Adrenal gland (tissue), 9 donors: ENCODE measurements at regions not wholly inside any gene's neighbourhood (a gene's known extent, or its start where the extent isn't known, plus 50 kb on each side); places are given as distances from the start of the nearest gene placed in this dataset.

Experiments
- DNase-seq, 7 donors: peaks; one replicate each; pipeline ENCODE4 v3.0.0-alpha.2; 2019 to 2020
- H3K27ac ChIP-seq, 5 donors: fragments of 200-600 bp; sonication (generic) in 4 of 5; 1 replicate in 3 of 5; 2 replicates in 2 of 5; pipeline versions ENCODE4 v1.5.1 to v1.8.0; 2016 to 2020; ENCODE audit warnings: mild to moderate bottlenecking in 1 of 5
- H3K27me3 ChIP-seq: fragments of 200-600 bp; 2 replicates; pipeline ENCODE4 v1.8.0; 2021
- H3K36me3 ChIP-seq, 2 donors: fragments of 200-600 bp; replicated peaks in 1 of 2; 1 replicate in 1 of 2; 2 replicates in 1 of 2; pipeline versions ENCODE4 v1.5.1 to v1.8.0; 2018 to 2022
- H3K4me1 ChIP-seq, 2 donors: fragments of 200-600 bp; replicated peaks in 1 of 2; 1 replicate in 1 of 2; 2 replicates in 1 of 2; pipeline versions ENCODE4 v1.5.1 to v1.8.0; 2018 to 2021
- H3K4me3 ChIP-seq, 4 donors: fragments of 200-600 bp; sonication (generic) in 3 of 4; one replicate each; pipeline ENCODE4 v1.5.1; 2016 to 2018
- H3K9me3 ChIP-seq, 3 donors: fragments of 200-600 bp; sonication (generic) in 1 of 3; replicated peaks in 1 of 3; 1 replicate in 2 of 3; 2 replicates in 1 of 3; pipeline versions ENCODE4 v1.5.1 to v1.8.0; 2016 to 2021
- CTCF ChIP-seq, 6 experiments: fragments of 450-650 bp in 4 of 6; fragments of 200-600 bp in 2 of 6; sonication (generic) in 1 of 6; IDR thresholded peaks; 1 replicate in 5 of 6; 2 replicates in 1 of 6; pipeline versions ENCODE4 v1.5.1 to v1.8.0; 2016 to 2021; ENCODE audit warnings: antibody characterized with exemption in 6 of 6, mild to moderate bottlenecking in 2 of 6, moderate library complexity in 1 of 6
- POLR2A ChIP-seq, 2 donors: fragments of 450-650 bp; IDR thresholded peaks; one replicate each; pipeline ENCODE4 v1.6.1; 2017; ENCODE audit warnings: antibody characterized with exemption in 2 of 2, mild to moderate bottlenecking in 2 of 2, moderate library complexity in 1 of 2
- WGBS, 4 donors: extraction: QIAGEN DNeasy Blood & Tissue Kit in 2 of 4; methylation state at CpG; one replicate each; pipeline versions ENCODE4 v1.1.5 to v1.1.7; 2013 to 2017; 5-methylcytosine and 5-hydroxymethylcytosine counted together
- intact Hi-C, 2 donors: fragments of 100-400 bp; cut with DNase I; formaldehyde crosslinking; loops; one replicate each; pipeline versions ENCODE4 v1.14.1 to v1.15.0; 2022 to 2023
- donor health status: healthy with polysubstance abuse.
- donor health status: Bipolar disorder and iron deficiency.
- donor health status: DM: yes; HTN: yes; CAD: no.
- donor health status: DM: no; HTN: no; CAD: no.
- donor health status: DM: no; HTN: no; CAD: no.

GRCh38 chr1:56315293-56315942 lies 263.9 kb downstream of the PLPP3 start:
- no peaks in the 10 kb centered on the region for H3K27me3 ChIP-seq
- no peaks in the 10 kb centered on the region for H3K4me1 ChIP-seq
- H3K9me3 ChIP-seq = no peaks in the 10 kb centered on the region
- WGBS, 4 donors = 71 to 96% (median 90%) methylated on average over 3 of the region's 3 CpGs
- no peak overlapping the region for H3K4me3 ChIP-seq
- intact Hi-C loops = no loop called here
- no peak overlapping the region for H3K27ac ChIP-seq
- no peak for DNase-seq
- H3K36me3 ChIP-seq = no peaks in the 10 kb centered on the region
- no peak for TF ChIP-seq POLR2A (IDR thresholded peaks at IDR 0.05)
- no peak for TF ChIP-seq CTCF (IDR thresholded peaks at IDR 0.05)

- Histone ChIP-seq H3K9me3 (no peaks in the 10 kb centered on the region), H3K27me3 (no peaks in the 10 kb centered on the region), H3K36me3 (no peaks in the 10 kb centered on the region), H3K27ac (no peak overlapping the region), H3K4me1 (no peaks in the 10 kb centered on the region), H3K4me3 (no peak overlapping the region)
- WGBS, 4 donors = 87 to 97% (median 89%) methylated on average over 2 of the region's 2 CpGs
- intact Hi-C loops = no loop called here
- TF ChIP-seq POLR2A (IDR thresholded peaks at IDR 0.05) (no peak), CTCF (IDR thresholded peaks at IDR 0.05) (no peak)
- DNase-seq = no peak
Observed at GRCh38 chr1:56313560-56313959, 265.8 kb downstream of the PLPP3 start.

- no peak overlapping the region for H3K27ac ChIP-seq
- no peak for DNase-seq
- no peak overlapping the region for H3K4me3 ChIP-seq
- intact Hi-C loops = no loop called here
- no peaks in the 10 kb centered on the region for H3K9me3 ChIP-seq
- H3K27me3 ChIP-seq = no peaks in the 10 kb centered on the region
- WGBS, 4 donors = 46 to 78% (median 75%) methylated on average over 2 of the region's 2 CpGs
- TF ChIP-seq CTCF (IDR thresholded peaks at IDR 0.05) (no peak), POLR2A (IDR thresholded peaks at IDR 0.05) (no peak)
- H3K36me3 ChIP-seq = no peaks in the 10 kb centered on the region
- H3K4me1 ChIP-seq = no peaks in the 10 kb centered on the region
Observed at GRCh38 chr1:56311766-56312165, 267.6 kb downstream of the PLPP3 start.

GRCh38 chr1:56310945-56311344 lies 268.4 kb downstream of the PLPP3 start:
- H3K9me3 ChIP-seq = no peaks in the 10 kb centered on the region
- no peak overlapping the region for H3K27ac ChIP-seq
- intact Hi-C loops = no loop called here
- no peaks in the 10 kb centered on the region for H3K4me1 ChIP-seq
- no peaks in the 10 kb centered on the region for H3K36me3 ChIP-seq
- no peaks in the 10 kb centered on the region for H3K27me3 ChIP-seq
- TF ChIP-seq CTCF (IDR thresholded peaks at IDR 0.05) (no peak), POLR2A (IDR thresholded peaks at IDR 0.05) (no peak)
- no peak overlapping the region for H3K4me3 ChIP-seq
- 80 to 88% (median 86%) methylated on average over 3 of the region's 3 CpGs for WGBS, 4 donors
- no peak for DNase-seq
